A549 (cell line): ENCODE measurements at regions not wholly inside any gene's neighbourhood (a gene's known extent, or its start where the extent isn't known, plus 50 kb on each side); places are given as distances from the start of the nearest gene placed in this dataset.

Source experiments
- ATAC-seq, 2 experiments: fragments of 200-7000 bp in 1 of 2; fragments of >200 bp in 1 of 2; cut with Nextera tagmentation in 1 of 2; cut with Tn5 transposase in 1 of 2; 3 replicates each; pipeline versions ENCODE4 v1.8.0 to v1.9.1; 2018 to 2020; ENCODE audit warnings: mild to moderate bottlenecking in 1 of 2, moderate library complexity in 1 of 2
- CTCF ChIA-PET: fragments of 300-600 bp; sonication (Branson Sonifier 250); formaldehyde crosslinking; extraction: SDS; loops from one replicate; lab custom pipeline; 2021; ENCODE audit warnings: antibody characterized with exemption, inconsistent platforms; lab: Yijun Ruan, JAX
- POLR2A ChIA-PET: fragments of 350-600 bp; formaldehyde crosslinking; extraction: SDS; loops from one replicate; lab custom pipeline; 2021; ENCODE audit warnings: antibody characterized with exemption, inconsistent platforms; lab: Yijun Ruan, JAX
- DNase-seq, 2 experiments: peaks; one replicate each; pipeline versions ENCODE4 v3.0.0 to v3.0.0-alpha.2; 2011 to 2016; ENCODE audit warnings: low read depth in 1 of 2, low spot score in 1 of 2
- FAIRE-seq: peaks from 2 replicates; lab custom pipeline; 2011; peaks lifted over from hg19 to GRCh38; lab: Jason Lieb, UNC
- H3K27ac ChIP-seq, 2 experiments: fragments of >200 bp; sonication (Bioruptor Twin); formaldehyde crosslinking; 3 replicates each; pipeline ENCODE4 v1.5.1; 2016 to 2017
- H3K4me1 ChIP-seq: fragments of >200 bp; sonication (Bioruptor Twin); formaldehyde crosslinking; 3 replicates; pipeline ENCODE4 v1.6.1; 2016
- H3K4me2 ChIP-seq: fragments of >200 bp; sonication (Bioruptor Twin); formaldehyde crosslinking; 3 replicates; pipeline ENCODE4 v1.6.1; 2016
- H3K4me3 ChIP-seq: fragments of >200 bp; sonication (Bioruptor Twin); formaldehyde crosslinking; 3 replicates; pipeline ENCODE4 v1.5.1; 2016
- H3K9me3 ChIP-seq: fragments of >200 bp; sonication (Bioruptor Twin); formaldehyde crosslinking; 3 replicates; pipeline ENCODE4 v1.6.1; 2016
- BHLHE40 ChIP-seq: IDR thresholded peaks from 2 replicates; pipeline ENCODE4 v1.6.1; 2012; ENCODE audit warnings: low read depth, low read length, inconsistent platforms
- CBX2 ChIP-seq: fragments of 200-600 bp; sonication (generic); IDR thresholded peaks from 2 replicates; pipeline ENCODE4 v1.6.1; 2016; ENCODE audit warnings: low read depth, mild to moderate bottlenecking, borderline replicate concordance
- CBX8 ChIP-seq: fragments of 200-600 bp; sonication (generic); IDR thresholded peaks from 2 replicates; pipeline ENCODE4 v1.6.1; 2016
- CEBPB ChIP-seq, 2 experiments: fragments of >200 bp in 1 of 2; sonication (Bioruptor Twin) in 1 of 2; formaldehyde crosslinking in 1 of 2; IDR thresholded peaks; 2 replicates each; pipeline ENCODE4 v1.6.1; 2012 to 2016
- CHD2 ChIP-seq: fragments of 150-350 bp; IDR thresholded peaks from 2 replicates; pipeline ENCODE4 v1.6.1; 2014; ENCODE audit warnings: low read length; ENCODE audit not compliant: partially characterized antibody
- CTCF ChIP-seq: fragments of >200 bp; sonication (Bioruptor Twin); formaldehyde crosslinking; IDR thresholded peaks from 3 replicates; pipeline ENCODE4 v1.5.1; 2016
- ELK1 ChIP-seq: fragments of 150-350 bp; IDR thresholded peaks from 2 replicates; pipeline ENCODE4 v1.6.1; 2014; ENCODE audit warnings: low read depth, mild to moderate bottlenecking, low read length
- EP300 ChIP-seq, 2 experiments: fragments of >200 bp; sonication (Bioruptor Twin); formaldehyde crosslinking; IDR thresholded peaks; 2 replicates in 1 of 2; 3 replicates in 1 of 2; pipeline ENCODE4 v1.6.1; 2016 to 2017
- ESRRA ChIP-seq: fragments of 150-350 bp; IDR thresholded peaks from 2 replicates; pipeline ENCODE4 v1.6.1; 2014; ENCODE audit warnings: mild to moderate bottlenecking, low read length, borderline replicate concordance
- GATA3 ChIP-seq: IDR thresholded peaks from 2 replicates; pipeline ENCODE4 v1.6.1; 2012; ENCODE audit warnings: borderline replicate concordance
- MAFK ChIP-seq: fragments of 450-650 bp; IDR thresholded peaks from 2 replicates; pipeline ENCODE4 v1.6.1; 2014; ENCODE audit not compliant: partially characterized antibody
- NFE2L2 ChIP-seq: fragments of 150-350 bp; conservative IDR thresholded peaks from 2 replicates; pipeline ENCODE4 v1.6.1; 2014; ENCODE audit warnings: low read length
- NR3C1 ChIP-seq: fragments of >200 bp; sonication (Bioruptor Twin); formaldehyde crosslinking; IDR thresholded peaks from 3 replicates; pipeline ENCODE4 v1.6.1; 2017
- POLR2AphosphoS2 ChIP-seq: conservative IDR thresholded peaks from 2 replicates; pipeline ENCODE4 v1.6.1; 2012; ENCODE audit warnings: low read length, improper control_type of control experiment, inconsistent platforms
- RAD21 ChIP-seq, 2 experiments: fragments of >200 bp in 1 of 2; sonication (Bioruptor Twin) in 1 of 2; formaldehyde crosslinking in 1 of 2; IDR thresholded peaks in 1 of 2; conservative IDR thresholded peaks in 1 of 2; 2 replicates in 1 of 2; 3 replicates in 1 of 2; pipeline ENCODE4 v1.6.1; 2012 to 2018; ENCODE audit warnings: inconsistent platforms in 1 of 2
- RCOR1 ChIP-seq: fragments of 150-350 bp; IDR thresholded peaks from 2 replicates; pipeline ENCODE4 v1.6.1; 2014; ENCODE audit warnings: antibody characterized with exemption, low read length, low read depth
- REST ChIP-seq: fragments of 200-600 bp; sonication (generic); IDR thresholded peaks from 2 replicates; pipeline ENCODE4 v1.6.1; 2016; ENCODE audit warnings: antibody characterized with exemption, mild to moderate bottlenecking, moderate library complexity
- RFX5 ChIP-seq: fragments of 450-650 bp; IDR thresholded peaks from 2 replicates; pipeline ENCODE4 v1.7.1; 2014; ENCODE audit warnings: antibody characterized with exemption, mild to moderate bottlenecking, moderate library complexity
- RNF2 ChIP-seq: fragments of 200-600 bp; sonication (generic); IDR thresholded peaks from 2 replicates; pipeline ENCODE4 v1.6.1; 2016; ENCODE audit warnings: low read depth, mild to moderate bottlenecking, antibody characterized with exemption, moderate library complexity, borderline replicate concordance
- SMC3 ChIP-seq: fragments of >200 bp; sonication (Bioruptor Twin); formaldehyde crosslinking; IDR thresholded peaks from 3 replicates; pipeline ENCODE4 v1.6.1; 2018; ENCODE audit warnings: inconsistent platforms
- TFCP2L1 ChIP-seq: fragments of 250-450 bp; sonication (Bioruptor Pico); IDR thresholded peaks from 2 replicates; pipeline ENCODE4 v1.5.0; 2021; ENCODE audit warnings: mild to moderate bottlenecking
- ZC3H11A ChIP-seq: fragments of 450-650 bp; IDR thresholded peaks from 2 replicates; pipeline ENCODE4 v1.6.1; 2014; ENCODE audit warnings: antibody characterized with exemption, mild to moderate bottlenecking
- ZFP36 ChIP-seq: fragments of 450-650 bp; IDR thresholded peaks from 2 replicates; pipeline ENCODE4 v1.6.1; 2014; ENCODE audit warnings: borderline replicate concordance; ENCODE audit not compliant: partially characterized antibody
- whole genome bisulfite sequencing: methylation state at CpG from one replicate; pipeline ENCODE4 v1.1.6; 2017; ENCODE audit errors: missing lambda C conversion rate; 5-methylcytosine and 5-hydroxymethylcytosine counted together

GRCh38 chr3:165617134-165617533, 220.1 kb downstream of the BCHE start:
- H3K4me2 ChIP-seq, result no peak overlapping the region
- ATAC-seq (no peak), DNase-seq (no peak), FAIRE-seq (no peak)
- H3K4me1 ChIP-seq, result no peaks in the 10 kb centered on the region
- no peak overlapping the region for H3K27ac ChIP-seq
- no peaks in the 10 kb centered on the region for H3K9me3 ChIP-seq
- H3K4me3 ChIP-seq, result no peak overlapping the region
- POLR2A ChIA-PET, result no interaction called here
- CTCF ChIA-PET, result no interaction called here
- no peak for TF ChIP-seq RFX5
- no peak for TF ChIP-seq SMC3
- no peak for TF ChIP-seq CEBPB (IDR thresholded peaks at IDR 0.05)
- no peak for TF ChIP-seq BHLHE40

- 57% methylated on average over 1 of the region's 1 CpG for WGBS
- Histone ChIP-seq H3K4me2 (no peak overlapping the region), H3K9me3 (no peaks in the 10 kb centered on the region), H3K27ac (no peak overlapping the region), H3K4me1 (no peaks in the 10 kb centered on the region), H3K4me3 (no peak overlapping the region)
- ChIA-PET POLR2A (no interaction called here), CTCF (no interaction called here)
- no peak for TF ChIP-seq CHD2
- TF ChIP-seq CBX2, result no peak
- no peak for TF ChIP-seq RCOR1
- no peak for TF ChIP-seq POLR2AphosphoS2
- no peak for TF ChIP-seq MAFK
- TF ChIP-seq NR3C1, result no peak
- no peak for TF ChIP-seq REST
- TF ChIP-seq NFE2L2, result no peak
- ATAC-seq (no peak), DNase-seq (no peak), FAIRE-seq (no peak)
Observed at GRCh38 chr3:165614337-165614736, 222.9 kb downstream of the BCHE start.

GRCh38 chr3:165613014-165613413, 224.2 kb downstream of the BCHE start:
- H3K9me3 ChIP-seq, result no peaks in the 10 kb centered on the region
- TF ChIP-seq REST, result no peak
- no peak for TF ChIP-seq RCOR1
- TF ChIP-seq NR3C1, result no peak
- no peak for TF ChIP-seq ESRRA
- TF ChIP-seq MAFK, result no peak
- no peak for TF ChIP-seq CBX2
- no peak for TF ChIP-seq CTCF
- TF ChIP-seq TFCP2L1 (CRISPR knock-in tag), result no peak
- no peak for TF ChIP-seq RAD21 (conservative IDR thresholded peaks at IDR 0.05 in 1 of 2, IDR thresholded peaks at IDR 0.05 in 1 of 2)
- TF ChIP-seq GATA3, result no peak
- TF ChIP-seq ELK1, result no peak
- TF ChIP-seq CBX8, result no peak
- no peak for TF ChIP-seq RNF2
- no peak for TF ChIP-seq EP300 (IDR thresholded peaks at IDR 0.05)
- no peak for TF ChIP-seq BHLHE40
- no peak for TF ChIP-seq CEBPB (IDR thresholded peaks at IDR 0.05)
- TF ChIP-seq ZFP36, result no peak
- TF ChIP-seq ZC3H11A, result no peak
- DNase-seq (no peak), FAIRE-seq (no peak), ATAC-seq (no peak)
- ChIA-PET CTCF (no interaction called here), POLR2A (no interaction called here)
- no peaks in the 10 kb centered on the region for H3K4me1 ChIP-seq
- H3K27ac ChIP-seq, result no peak overlapping the region
- WGBS, result 53% methylated on average over 4 of the region's 4 CpGs
- no peak overlapping the region for H3K4me2 ChIP-seq
- no peak overlapping the region for H3K4me3 ChIP-seq
